ENCODE measurements at regions not wholly inside any gene's neighbourhood (a gene's known extent, or its start where the extent isn't known, plus 50 kb on each side); places are given as distances from the start of the nearest gene placed in this dataset.

GRCh38 chr5:82332886-82333615, 54.9 kb upstream of the RPS23 start:
- DNase-seq (ENCODE audit: low read depth in 2 of 3, low spot score in 2 of 3), result no peak

GRCh38 chr5:82332064-82332855, 54.1 kb upstream of the RPS23 start:
- DNase-seq (ENCODE audit: low read depth in 2 of 3, low spot score in 2 of 3), result no peak

GRCh38 chr5:82331557-82331956, 53.4 kb upstream of the RPS23 start:
- DNase-seq (ENCODE audit: low read depth in 2 of 3, low spot score in 2 of 3), result no peak

DNA sequence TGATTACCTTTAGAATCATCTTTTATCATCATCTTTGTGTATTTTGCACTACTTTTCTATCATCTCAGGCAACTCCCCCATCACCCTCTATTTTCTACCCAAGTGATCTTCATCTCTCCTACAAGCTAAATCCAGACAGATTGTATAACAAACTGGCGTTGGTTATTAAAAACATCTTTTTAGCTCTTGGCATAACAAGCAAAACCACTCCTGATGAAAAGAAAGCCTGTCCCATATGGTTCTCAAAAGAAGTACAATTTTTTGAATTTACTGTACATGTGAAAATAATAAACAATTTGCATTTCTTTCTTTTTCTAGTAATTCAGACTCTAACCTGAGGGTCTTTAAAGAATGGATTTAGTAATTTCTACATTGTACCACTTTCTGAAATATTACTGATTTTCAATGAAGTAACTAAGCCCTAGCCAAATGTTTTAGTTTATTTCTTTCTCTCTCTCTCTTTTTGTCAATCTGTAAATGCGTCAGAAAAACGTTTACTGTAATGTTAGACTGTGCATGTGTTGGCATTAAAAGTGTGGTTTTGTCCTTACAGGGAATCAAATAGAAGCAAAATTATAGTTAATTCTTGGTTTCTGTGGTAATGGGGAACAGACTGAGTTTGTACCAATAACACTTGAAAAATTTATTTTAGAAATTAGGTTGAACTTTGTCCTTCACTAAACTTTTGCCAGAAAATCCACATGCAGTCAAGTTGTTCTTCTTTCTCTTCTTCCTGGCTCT, 52.5 kb upstream of the RPS23 start:
- no peak for DNase-seq (ENCODE audit: low read depth in 2 of 3, low spot score in 2 of 3)

DNA sequence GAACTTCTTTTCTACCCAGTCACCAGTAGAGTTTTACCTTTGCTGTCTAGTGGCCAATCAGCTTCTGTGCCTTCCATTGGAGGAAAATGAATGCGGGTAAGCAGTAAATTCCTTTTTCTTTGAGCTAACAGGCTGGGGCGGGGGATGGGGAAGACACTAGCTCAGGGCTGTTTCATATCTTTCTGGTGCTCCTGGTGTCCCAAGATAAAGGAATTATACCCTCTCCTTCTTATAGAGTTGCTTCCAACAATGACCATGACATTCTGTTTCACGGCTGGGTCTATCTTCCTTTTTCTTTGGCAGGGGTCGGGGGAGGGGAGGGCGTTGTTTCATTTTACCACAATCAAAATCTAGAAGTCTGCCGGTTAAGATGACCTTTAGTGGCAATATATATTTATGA, 51.2 kb upstream of the RPS23 start:
- no peak for DNase-seq (ENCODE audit: low read depth in 2 of 3, low spot score in 2 of 3)
